Neural progenitor cell (in vitro differentiated cells): ENCODE measurements at regions not wholly inside any gene's neighbourhood (a gene's known extent, or its start where the extent isn't known, plus 50 kb on each side); places are given as distances from the start of the nearest gene placed in this dataset.

Source experiments
- DNase-seq: peaks from one replicate; pipeline ENCODE4 v3.0.0-alpha.2; 2016; ENCODE audit warnings: low spot score
- H2AFZ ChIP-seq: fragments of 200-600 bp; sonication (generic); replicated peaks from 2 replicates; pipeline ENCODE4 v1.6.1; 2016; ENCODE audit warnings: antibody characterized with exemption
- H3F3A ChIP-seq: fragments of 200-600 bp; sonication (generic); 2 replicates; pipeline ENCODE4 v1.6.1; 2016; ENCODE audit warnings: antibody characterized with exemption, low read depth
- H3K27ac ChIP-seq: fragments of 200-600 bp; sonication (generic); 2 replicates; pipeline ENCODE4 v1.5.1; 2016; ENCODE audit warnings: mild to moderate bottlenecking
- H3K27me3 ChIP-seq: fragments of 200-600 bp; sonication (generic); 2 replicates; pipeline ENCODE4 v1.6.1; 2016; ENCODE audit warnings: mild to moderate bottlenecking, moderate library complexity
- H3K36me3 ChIP-seq: fragments of 200-600 bp; sonication (generic); 2 replicates; pipeline ENCODE4 v1.5.1; 2016
- H3K4me1 ChIP-seq: fragments of 200-600 bp; sonication (generic); 2 replicates; pipeline ENCODE4 v1.6.1; 2016; ENCODE audit warnings: mixed run types
- H3K4me2 ChIP-seq: fragments of 200-600 bp; sonication (generic); 2 replicates; pipeline ENCODE4 v1.6.1; 2016
- H3K4me3 ChIP-seq: fragments of 200-600 bp; sonication (generic); 2 replicates; pipeline ENCODE4 v1.5.1; 2016
- H3K79me2 ChIP-seq: fragments of 200-600 bp; sonication (generic); 2 replicates; pipeline ENCODE4 v1.6.1; 2016; ENCODE audit warnings: low read depth
- H3K9ac ChIP-seq: fragments of 200-600 bp; sonication (generic); 2 replicates; pipeline ENCODE4 v1.6.1; 2016
- H3K9me3 ChIP-seq: fragments of 200-600 bp; sonication (generic); 2 replicates; pipeline ENCODE4 v1.5.1; 2016; ENCODE audit warnings: low read depth
- H4K20me1 ChIP-seq: fragments of 200-600 bp; sonication (generic); 2 replicates; pipeline ENCODE4 v1.6.1; 2016; ENCODE audit warnings: low read depth
- H3K27ac Mint-ChIP-seq: 3 replicates; pipeline ENCODE4 v1.8.0; 2021; ENCODE audit warnings: mixed read lengths
- H3K27me3 Mint-ChIP-seq: 2 replicates; pipeline ENCODE4 v1.8.0; 2022; ENCODE audit warnings: low read depth, mild to moderate bottlenecking, inconsistent platforms, moderate library complexity, mixed read lengths; ENCODE audit not compliant: insufficient read depth
- H3K36me3 Mint-ChIP-seq: 3 replicates; pipeline ENCODE4 v1.8.0; 2021; ENCODE audit warnings: mixed read lengths
- H3K4me1 Mint-ChIP-seq: 3 replicates; pipeline ENCODE4 v1.8.0; 2021; ENCODE audit warnings: mixed read lengths
- H3K4me3 Mint-ChIP-seq: 3 replicates; pipeline ENCODE4 v1.8.0; 2021; ENCODE audit warnings: mild to moderate bottlenecking, moderate library complexity, mixed read lengths
- H3K9me3 Mint-ChIP-seq: 3 replicates; pipeline ENCODE4 v1.8.0; 2020; ENCODE audit warnings: mixed read lengths
- EZH2 ChIP-seq: fragments of 200-600 bp; sonication (generic); IDR thresholded peaks from 2 replicates; pipeline ENCODE4 v1.6.1; 2017; ENCODE audit warnings: antibody characterized with exemption, mild to moderate bottlenecking, moderate library complexity
- EZH2phosphoT487 ChIP-seq: fragments of 200-600 bp; sonication (generic); IDR thresholded peaks from 2 replicates; pipeline ENCODE4 v1.6.1; 2017; ENCODE audit warnings: antibody characterized with exemption
- TF ChIP-seq, protein P1 (sequence below): fragments of 200-600 bp; sonication (generic); IDR thresholded peaks from 2 replicates; pipeline ENCODE4 v1.5.1; 2017; ENCODE audit warnings: antibody characterized with exemption, mild to moderate bottlenecking

DNA sequence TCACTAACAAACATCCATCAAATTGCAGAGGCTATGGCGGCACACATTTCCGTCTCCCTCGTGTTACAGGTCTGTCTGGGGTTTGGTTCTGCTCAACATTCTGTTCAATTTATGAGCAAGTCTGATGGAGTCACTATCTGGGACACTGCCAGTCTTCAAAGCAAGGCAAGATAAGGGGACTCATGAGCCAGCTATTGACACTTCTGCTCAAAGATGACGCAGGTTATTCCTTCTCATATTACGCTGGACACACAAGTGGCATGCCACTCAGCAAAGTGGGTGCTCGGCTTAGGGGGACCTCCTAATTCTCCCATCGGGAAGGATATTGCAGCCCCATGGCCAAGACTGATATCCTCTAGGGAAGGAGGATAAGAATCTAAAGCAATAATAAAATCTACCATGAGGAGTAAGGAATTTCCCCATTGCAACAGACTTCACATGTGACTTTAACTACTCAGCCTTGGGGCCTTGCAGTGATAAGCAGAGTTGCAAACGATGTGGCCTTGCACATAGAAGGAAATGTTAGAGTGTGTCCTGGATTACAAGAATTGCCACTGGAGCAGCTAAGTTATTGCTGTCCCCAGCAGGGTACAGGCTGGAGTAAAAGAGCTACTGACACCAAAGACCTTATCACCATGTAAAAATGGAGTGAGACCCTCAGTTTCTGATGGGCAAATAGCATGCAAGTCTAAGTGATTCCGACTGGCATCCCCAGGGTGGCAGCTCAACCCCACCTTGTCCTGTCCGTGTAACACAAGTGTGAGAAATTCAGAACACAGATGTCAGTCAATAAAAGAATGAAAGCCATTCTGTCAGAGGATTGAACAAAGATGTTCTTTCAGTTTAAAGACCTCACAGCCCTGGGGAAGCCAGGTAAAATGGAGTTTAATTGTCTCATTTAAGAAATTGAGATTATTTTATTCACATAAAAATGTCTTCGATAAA is 306.1 kb downstream of the IRS2 start:
- Mint-ChIP-seq H3K36me3 (no peaks in the 10 kb centered on the region), H3K4me1 (peaks cover 3% of the 10 kb centered on the region), H3K27me3 (peaks cover 2% of the 10 kb centered on the region), H3K9me3 (peaks cover 3% of the 10 kb centered on the region), H3K4me3 (no peak overlapping the region), H3K27ac (no peak overlapping the region)
- Histone ChIP-seq H3K27me3 (no peaks in the 10 kb centered on the region), H3K27ac (no peak overlapping the region), H3F3A (no peaks in the 10 kb centered on the region), H3K79me2 (no peaks in the 10 kb centered on the region), H4K20me1 (no peaks in the 10 kb centered on the region), H2AFZ (no peak overlapping the region), H3K9ac (no peak overlapping the region), H3K4me3 (no peak overlapping the region), H3K36me3 (no peaks in the 10 kb centered on the region), H3K4me1 (no peaks in the 10 kb centered on the region), H3K4me2 (no peak overlapping the region), H3K9me3 (no peaks in the 10 kb centered on the region)
- no peak for TF ChIP-seq EZH2phosphoT487
- TF ChIP-seq EZH2: no peak
- TF ChIP-seq, protein P1, sequence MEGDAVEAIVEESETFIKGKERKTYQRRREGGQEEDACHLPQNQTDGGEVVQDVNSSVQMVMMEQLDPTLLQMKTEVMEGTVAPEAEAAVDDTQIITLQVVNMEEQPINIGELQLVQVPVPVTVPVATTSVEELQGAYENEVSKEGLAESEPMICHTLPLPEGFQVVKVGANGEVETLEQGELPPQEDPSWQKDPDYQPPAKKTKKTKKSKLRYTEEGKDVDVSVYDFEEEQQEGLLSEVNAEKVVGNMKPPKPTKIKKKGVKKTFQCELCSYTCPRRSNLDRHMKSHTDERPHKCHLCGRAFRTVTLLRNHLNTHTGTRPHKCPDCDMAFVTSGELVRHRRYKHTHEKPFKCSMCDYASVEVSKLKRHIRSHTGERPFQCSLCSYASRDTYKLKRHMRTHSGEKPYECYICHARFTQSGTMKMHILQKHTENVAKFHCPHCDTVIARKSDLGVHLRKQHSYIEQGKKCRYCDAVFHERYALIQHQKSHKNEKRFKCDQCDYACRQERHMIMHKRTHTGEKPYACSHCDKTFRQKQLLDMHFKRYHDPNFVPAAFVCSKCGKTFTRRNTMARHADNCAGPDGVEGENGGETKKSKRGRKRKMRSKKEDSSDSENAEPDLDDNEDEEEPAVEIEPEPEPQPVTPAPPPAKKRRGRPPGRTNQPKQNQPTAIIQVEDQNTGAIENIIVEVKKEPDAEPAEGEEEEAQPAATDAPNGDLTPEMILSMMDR: no peak
- DNase-seq: no peak

DNA sequence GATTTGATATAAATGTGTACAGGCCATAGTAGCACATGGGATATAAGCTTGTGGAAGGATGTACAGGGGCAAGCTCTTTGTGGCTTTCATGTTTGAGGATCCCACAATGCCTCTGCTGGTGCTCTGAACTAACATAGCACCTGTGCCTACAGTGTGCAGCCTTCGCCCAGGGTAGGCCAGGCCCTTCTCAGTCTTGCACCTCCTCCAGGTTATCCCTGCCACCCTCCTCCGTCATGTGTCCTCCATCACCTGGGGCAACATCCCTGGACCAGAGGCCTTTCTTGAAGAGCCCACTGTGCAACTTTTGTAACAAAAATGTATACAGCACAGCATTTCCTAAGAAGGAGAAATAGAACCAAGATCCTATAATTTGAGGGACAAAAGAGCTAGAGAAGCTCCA is 306.8 kb downstream of the IRS2 start:
- H3F3A ChIP-seq: no peaks in the 10 kb centered on the region
- Mint-ChIP-seq H3K9me3 (peaks cover 3% of the 10 kb centered on the region), H3K4me1 (peaks cover 3% of the 10 kb centered on the region), H3K27ac (no peak overlapping the region), H3K4me3 (no peak overlapping the region), H3K27me3 (peaks cover 2% of the 10 kb centered on the region), H3K36me3 (no peaks in the 10 kb centered on the region)
- H3K36me3 ChIP-seq: no peaks in the 10 kb centered on the region
- no peak overlapping the region for H3K4me2 ChIP-seq
- H3K9me3 ChIP-seq: no peaks in the 10 kb centered on the region
- TF ChIP-seq, protein P1: no peak
- TF ChIP-seq EZH2 (no peak), EZH2phosphoT487 (no peak)
- H3K4me3 ChIP-seq: no peak overlapping the region
- H3K79me2 ChIP-seq: no peaks in the 10 kb centered on the region
- H3K27ac ChIP-seq: no peak overlapping the region
- DNase-seq: no peak
- no peak overlapping the region for H2AFZ ChIP-seq
- no peaks in the 10 kb centered on the region for H3K27me3 ChIP-seq
- H3K9ac ChIP-seq: no peak overlapping the region
- no peaks in the 10 kb centered on the region for H4K20me1 ChIP-seq
- no peaks in the 10 kb centered on the region for H3K4me1 ChIP-seq

DNA sequence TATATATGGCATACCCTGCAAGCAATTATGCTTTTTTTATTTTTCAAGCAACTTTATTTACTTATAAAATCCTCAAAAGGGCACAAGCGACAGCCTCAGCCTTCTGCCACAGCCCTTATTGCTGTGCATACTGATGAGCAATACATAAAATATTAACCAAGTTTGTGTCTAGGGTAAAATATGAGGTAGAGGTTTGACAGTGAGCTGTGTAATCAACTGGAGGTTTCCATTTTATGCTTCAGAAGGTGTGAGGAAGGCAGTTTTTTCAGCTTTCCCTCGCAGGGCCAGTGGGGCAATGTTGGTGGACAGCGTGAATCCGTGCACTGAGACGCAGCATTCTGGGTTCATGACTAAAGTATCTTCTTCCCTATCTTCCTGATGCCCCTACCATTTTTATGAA is 310.4 kb downstream of the IRS2 start:
- H3K27ac ChIP-seq: no peak overlapping the region
- H3K79me2 ChIP-seq: no peaks in the 10 kb centered on the region
- no peaks in the 10 kb centered on the region for H3K27me3 ChIP-seq
- no peak overlapping the region for H3K4me2 ChIP-seq
- peaks cover 1% of the 10 kb centered on the region for H3K9me3 Mint-ChIP-seq
- no peak overlapping the region for H3K27ac Mint-ChIP-seq
- no peaks in the 10 kb centered on the region for H3K36me3 Mint-ChIP-seq
- TF ChIP-seq, protein P1: no peak
- TF ChIP-seq EZH2 (no peak), EZH2phosphoT487 (no peak)
- DNase-seq: no peak
- no peaks in the 10 kb centered on the region for H3K9me3 ChIP-seq
- H4K20me1 ChIP-seq: no peaks in the 10 kb centered on the region
- no peak overlapping the region for H3K4me3 ChIP-seq
- H3K27me3 Mint-ChIP-seq: peaks cover 2% of the 10 kb centered on the region
- H3K4me1 Mint-ChIP-seq: peaks cover 3% of the 10 kb centered on the region
- no peaks in the 10 kb centered on the region for H3F3A ChIP-seq
- no peak overlapping the region for H3K4me3 Mint-ChIP-seq
- H3K9ac ChIP-seq: no peak overlapping the region
- no peaks in the 10 kb centered on the region for H3K4me1 ChIP-seq
- peak overlapping the region; percentile 42 for H2AFZ ChIP-seq
- no peaks in the 10 kb centered on the region for H3K36me3 ChIP-seq
